ENCODE measurements at regions not wholly inside any gene's neighbourhood (a gene's known extent, or its start where the extent isn't known, plus 50 kb on each side); places are given as distances from the start of the nearest gene placed in this dataset.

- DNase-seq (ENCODE audit: extremely low spot score): no peak
- ChIA-PET CTCF (no interaction called here), POLR2A (no interaction called here)
- TF ChIP-seq, protein P1, sequence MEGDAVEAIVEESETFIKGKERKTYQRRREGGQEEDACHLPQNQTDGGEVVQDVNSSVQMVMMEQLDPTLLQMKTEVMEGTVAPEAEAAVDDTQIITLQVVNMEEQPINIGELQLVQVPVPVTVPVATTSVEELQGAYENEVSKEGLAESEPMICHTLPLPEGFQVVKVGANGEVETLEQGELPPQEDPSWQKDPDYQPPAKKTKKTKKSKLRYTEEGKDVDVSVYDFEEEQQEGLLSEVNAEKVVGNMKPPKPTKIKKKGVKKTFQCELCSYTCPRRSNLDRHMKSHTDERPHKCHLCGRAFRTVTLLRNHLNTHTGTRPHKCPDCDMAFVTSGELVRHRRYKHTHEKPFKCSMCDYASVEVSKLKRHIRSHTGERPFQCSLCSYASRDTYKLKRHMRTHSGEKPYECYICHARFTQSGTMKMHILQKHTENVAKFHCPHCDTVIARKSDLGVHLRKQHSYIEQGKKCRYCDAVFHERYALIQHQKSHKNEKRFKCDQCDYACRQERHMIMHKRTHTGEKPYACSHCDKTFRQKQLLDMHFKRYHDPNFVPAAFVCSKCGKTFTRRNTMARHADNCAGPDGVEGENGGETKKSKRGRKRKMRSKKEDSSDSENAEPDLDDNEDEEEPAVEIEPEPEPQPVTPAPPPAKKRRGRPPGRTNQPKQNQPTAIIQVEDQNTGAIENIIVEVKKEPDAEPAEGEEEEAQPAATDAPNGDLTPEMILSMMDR (IDR thresholded peaks at IDR 0.05; ENCODE audit: control extremely low read depth, extremely low read depth, low read depth, missing control alignments): no peak
Measured at GRCh38 chr4:128716338-128716737, 93.2 kb upstream of the JADE1 start.

GRCh38 chr4:128715616-128716015, 93.9 kb upstream of the JADE1 start:
- CTCF ChIA-PET: no interaction called here
- POLR2A ChIA-PET: no interaction called here
- TF ChIP-seq, protein P1 (IDR thresholded peaks at IDR 0.05; ENCODE audit: control extremely low read depth, extremely low read depth, low read depth, missing control alignments): no peak
- no peak for DNase-seq (ENCODE audit: extremely low spot score)

- ChIA-PET CTCF (interaction anchor here (1.1 kb wide), 1 partner anchor 14 kb away, joined by 4 read pairs; no protein-coding TSS in a partner anchor), POLR2A (no interaction called here)
- TF ChIP-seq, protein P1 (IDR thresholded peaks at IDR 0.05; ENCODE audit: control extremely low read depth, extremely low read depth, low read depth, missing control alignments): no peak
- DNase-seq (ENCODE audit: extremely low spot score): no peak
Measured at GRCh38 chr4:128711361-128711760, 98.1 kb upstream of the JADE1 start.

DNA sequence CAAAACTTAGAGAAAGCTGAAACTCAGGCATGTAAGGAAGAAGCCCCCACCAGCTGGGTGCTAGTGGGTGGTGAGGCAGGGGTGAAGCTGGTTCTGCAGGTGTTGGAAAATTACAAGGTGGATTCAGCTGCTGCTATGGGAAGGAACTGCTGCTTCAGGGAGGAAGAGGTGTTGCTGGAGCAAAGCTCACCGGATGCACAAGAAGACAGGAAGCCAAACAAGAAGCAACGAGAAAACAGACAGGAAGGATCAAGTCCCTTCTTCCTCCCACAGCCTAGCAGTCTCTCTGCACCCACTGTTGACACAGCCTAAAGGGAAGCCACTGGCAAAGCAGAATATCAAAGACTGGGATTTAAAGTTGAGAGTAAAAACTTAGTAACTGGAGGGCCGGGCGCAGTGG, 100.2 kb upstream of the JADE1 start:
- ChIA-PET POLR2A (no interaction called here), CTCF (no interaction called here)
- DNase-seq (ENCODE audit: extremely low spot score): no peak
- TF ChIP-seq, protein P1 (IDR thresholded peaks at IDR 0.05; ENCODE audit: control extremely low read depth, extremely low read depth, low read depth, missing control alignments): no peak

GRCh38 chr4:128707864-128708263, 101.6 kb upstream of the JADE1 start:
- ChIA-PET CTCF (no interaction called here), POLR2A (no interaction called here)
- no peak for DNase-seq (ENCODE audit: extremely low spot score)
- TF ChIP-seq, protein P1 (IDR thresholded peaks at IDR 0.05; ENCODE audit: control extremely low read depth, extremely low read depth, low read depth, missing control alignments): no peak

DNA sequence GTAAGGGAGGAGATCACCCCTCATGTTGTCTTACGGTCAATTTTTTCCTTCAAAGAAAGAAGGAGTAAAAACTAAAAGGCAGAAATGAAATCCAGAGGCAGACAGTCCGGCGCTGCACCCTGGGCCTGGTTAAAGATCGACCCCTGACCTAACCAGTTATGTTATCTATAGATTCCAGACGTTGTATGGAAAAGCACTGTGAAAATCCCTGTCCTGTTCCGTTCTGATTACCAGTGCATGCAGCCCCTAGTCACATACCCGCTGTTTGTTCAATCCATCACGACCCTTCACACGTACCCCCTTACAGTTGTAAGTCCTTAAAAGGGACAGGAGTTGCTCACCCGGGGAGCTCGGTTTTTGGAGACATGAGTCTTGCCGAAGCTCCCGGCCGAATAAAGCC, 105.6 kb upstream of the JADE1 start:
- CTCF ChIA-PET: no interaction called here
- POLR2A ChIA-PET: no interaction called here
- TF ChIP-seq, protein P1 (IDR thresholded peaks at IDR 0.05; ENCODE audit: control extremely low read depth, extremely low read depth, low read depth, missing control alignments): no peak
- no peak for DNase-seq (ENCODE audit: extremely low spot score)

Measured in GM10248 (cell line).